Thyroid gland (tissue), 4 donors: ENCODE measurements at regions not wholly inside any gene's neighbourhood (a gene's known extent, or its start where the extent isn't known, plus 50 kb on each side); places are given as distances from the start of the nearest gene placed in this dataset.

Experiments used
- CTCF ChIP-seq, 6 experiments: fragments of 200-600 bp in 3 of 6; fragments of 450-650 bp in 3 of 6; sonication (generic) in 3 of 6; IDR thresholded peaks; one replicate each; pipeline ENCODE4 v1.5.1; 2016 to 2019; ENCODE audit warnings: antibody characterized with exemption in 6 of 6, mild to moderate bottlenecking in 2 of 6, inconsistent platforms in 1 of 6, moderate library complexity in 1 of 6
- POLR2A ChIP-seq, 2 donors: fragments of 450-650 bp; IDR thresholded peaks; one replicate each; pipeline ENCODE4 v1.6.1; 2017; ENCODE audit warnings: antibody characterized with exemption in 2 of 2, mild to moderate bottlenecking in 2 of 2, moderate library complexity in 1 of 2

GRCh38 chr10:3660753-3661152 lies 124.3 kb downstream of the KLF6 start:
- TF ChIP-seq POLR2A (IDR thresholded peaks at IDR 0.05): no peak
- TF ChIP-seq CTCF (IDR thresholded peaks at IDR 0.05): no peak
